Sigmoid colon (tissue), 4 donors: ENCODE measurements at regions not wholly inside any gene's neighbourhood (a gene's known extent, or its start where the extent isn't known, plus 50 kb on each side); places are given as distances from the start of the nearest gene placed in this dataset.

ENCODE experiments used
- POLR2A ChIP-seq, 2 donors: fragments of 450-650 bp; IDR thresholded peaks; one replicate each; pipeline ENCODE4 v1.6.1; 2016; ENCODE audit warnings: antibody characterized with exemption in 2 of 2, mild to moderate bottlenecking in 2 of 2, moderate library complexity in 2 of 2
- POLR2AphosphoS5 ChIP-seq, 4 donors: sonication (generic); formaldehyde crosslinking; IDR thresholded peaks; one replicate each; pipeline ENCODE4 v1.6.1; 2017; ENCODE audit warnings: antibody characterized with exemption in 4 of 4

- no peak for TF ChIP-seq POLR2A (IDR thresholded peaks at IDR 0.05)
- TF ChIP-seq POLR2AphosphoS5 (IDR thresholded peaks at IDR 0.05) = no peak
These were observed 484.0 kb downstream of the METTL15 start for GRCh38 chr11:28592141-28592540.
